Stomach smooth muscle (tissue), 2 donors: ENCODE measurements at regions not wholly inside any gene's neighbourhood (a gene's known extent, or its start where the extent isn't known, plus 50 kb on each side); places are given as distances from the start of the nearest gene placed in this dataset.

Source experiments
- H3K27ac ChIP-seq: one replicate; pipeline ENCODE4 v1.7.0; 2013; ENCODE audit warnings: mild to moderate bottlenecking, low read length, inconsistent platforms
- H3K27me3 ChIP-seq, 2 donors: one replicate each; pipeline ENCODE4 v1.7.0; 2013; ENCODE audit warnings: low read length in 2 of 2; ENCODE audit not compliant: insufficient read depth in 2 of 2, control insufficient read depth in 1 of 2
- H3K36me3 ChIP-seq, 2 donors: one replicate each; pipeline ENCODE4 v1.7.0; 2013; ENCODE audit warnings: low read length in 2 of 2; ENCODE audit not compliant: control insufficient read depth in 2 of 2, insufficient read depth in 2 of 2
- H3K4me1 ChIP-seq: one replicate; pipeline ENCODE4 v1.7.0; 2013; ENCODE audit warnings: low read length; ENCODE audit not compliant: control insufficient read depth, insufficient read depth
- H3K4me3 ChIP-seq, 2 donors: one replicate each; pipeline ENCODE4 v1.7.0; 2013; ENCODE audit warnings: low read length in 2 of 2
- H3K9ac ChIP-seq, 2 donors: one replicate each; pipeline ENCODE4 v1.7.0; 2013; ENCODE audit warnings: low read length in 2 of 2, mild to moderate bottlenecking in 1 of 2
- H3K9me3 ChIP-seq, 2 donors: one replicate each; pipeline ENCODE4 v1.7.0; 2013; ENCODE audit warnings: low read length in 2 of 2; ENCODE audit not compliant: control insufficient read depth in 2 of 2
- donor health status: healthy.
- donor health status: Pancreatic carcinoma.

DNA sequence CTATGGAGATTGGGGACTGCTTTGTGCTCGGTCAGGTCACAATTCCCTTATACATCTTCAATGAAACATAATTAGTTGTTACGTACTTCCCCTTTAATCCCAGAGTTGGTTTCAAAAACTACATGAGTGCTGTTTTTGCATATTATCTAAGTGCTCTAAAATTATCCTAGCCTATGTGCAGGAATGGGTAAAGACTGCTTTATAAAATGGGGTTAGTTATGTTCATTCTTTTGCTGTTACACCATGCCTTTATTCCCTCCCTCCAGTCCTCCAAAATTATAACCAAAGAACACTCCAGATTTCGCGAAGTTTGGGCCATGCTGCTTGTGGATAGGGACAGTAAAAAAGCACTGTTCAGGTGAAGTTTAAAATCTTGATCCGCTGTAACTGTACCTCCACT is 173.9 kb upstream of the SNX7 start:
- H3K9me3 ChIP-seq = no peaks in the 10 kb centered on the region
- H3K4me1 ChIP-seq = no peaks in the 10 kb centered on the region
- H3K27me3 ChIP-seq = no peaks in the 10 kb centered on the region
- H3K4me3 ChIP-seq = no peak overlapping the region
- H3K36me3 ChIP-seq = no peaks in the 10 kb centered on the region
- no peak overlapping the region for H3K9ac ChIP-seq
- H3K27ac ChIP-seq = no peak overlapping the region

DNA sequence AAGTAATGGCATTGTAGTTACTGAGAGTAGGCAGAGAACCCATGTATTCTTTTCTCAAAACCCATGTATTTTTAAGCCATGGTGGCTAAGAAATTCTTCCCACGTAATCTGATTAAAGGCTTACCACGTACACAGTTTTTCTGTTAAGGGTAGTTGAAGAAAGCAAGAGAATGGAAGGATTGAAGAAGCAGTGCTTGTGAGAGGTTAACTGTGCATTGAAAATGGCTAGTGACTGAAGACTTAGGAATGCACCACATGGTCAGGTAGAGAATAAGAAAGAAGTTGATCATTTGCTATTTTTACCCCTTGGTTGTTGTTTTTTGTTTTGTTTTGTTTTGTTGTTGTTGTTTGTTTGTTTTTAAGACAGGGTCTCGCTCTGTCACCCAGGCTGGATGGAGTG is 178.9 kb upstream of the SNX7 start:
- Histone ChIP-seq H3K27ac (no peak overlapping the region), H3K9me3 (no peaks in the 10 kb centered on the region), H3K36me3 (no peaks in the 10 kb centered on the region), H3K9ac (no peak overlapping the region), H3K4me3 (no peak overlapping the region), H3K27me3 (no peaks in the 10 kb centered on the region), H3K4me1 (no peaks in the 10 kb centered on the region)

DNA sequence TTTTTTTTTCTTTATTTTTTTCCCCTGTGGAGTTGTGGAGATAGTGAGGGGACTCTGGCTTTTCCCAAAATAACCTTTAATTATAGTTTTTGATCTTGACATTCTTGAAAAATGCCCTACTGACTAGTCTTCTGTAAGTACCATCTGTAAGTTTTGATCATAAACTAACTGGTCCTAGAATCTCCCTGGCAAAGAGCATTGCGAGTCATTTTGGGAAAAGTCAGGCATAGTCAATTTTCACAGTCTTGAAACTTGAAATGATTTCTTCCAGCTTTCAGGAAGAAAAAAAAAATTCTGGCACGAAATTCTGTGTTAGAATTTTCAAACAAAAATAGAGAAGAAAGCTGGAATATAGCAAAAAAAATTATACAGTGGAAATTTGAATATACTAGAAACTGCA is 181.2 kb upstream of the SNX7 start:
- Histone ChIP-seq H3K27ac (no peak overlapping the region), H3K4me1 (no peaks in the 10 kb centered on the region), H3K4me3 (no peak overlapping the region), H3K27me3 (no peaks in the 10 kb centered on the region), H3K36me3 (no peaks in the 10 kb centered on the region), H3K9me3 (no peaks in the 10 kb centered on the region), H3K9ac (no peak overlapping the region)

DNA sequence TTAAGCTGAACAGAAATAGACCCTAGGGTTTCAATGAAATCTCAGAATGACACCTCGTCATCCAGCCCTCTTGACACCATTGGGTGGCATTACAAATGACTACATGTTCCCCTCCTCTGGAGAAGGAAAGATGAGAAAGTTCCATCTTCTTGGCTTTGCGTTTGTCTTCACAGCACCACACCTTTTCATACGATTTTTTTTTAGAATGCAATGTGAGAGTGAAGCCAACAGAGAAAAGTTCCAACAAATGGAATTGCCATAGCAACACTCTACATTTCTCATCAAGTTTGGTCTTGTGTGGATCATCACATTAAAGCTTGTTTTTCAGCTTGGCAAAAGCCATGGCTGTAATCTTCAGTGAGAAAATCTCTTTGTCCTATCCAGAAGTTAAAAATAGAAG is 183.4 kb upstream of the SNX7 start:
- Histone ChIP-seq H3K4me3 (no peak overlapping the region), H3K9ac (no peak overlapping the region), H3K4me1 (no peaks in the 10 kb centered on the region)

DNA sequence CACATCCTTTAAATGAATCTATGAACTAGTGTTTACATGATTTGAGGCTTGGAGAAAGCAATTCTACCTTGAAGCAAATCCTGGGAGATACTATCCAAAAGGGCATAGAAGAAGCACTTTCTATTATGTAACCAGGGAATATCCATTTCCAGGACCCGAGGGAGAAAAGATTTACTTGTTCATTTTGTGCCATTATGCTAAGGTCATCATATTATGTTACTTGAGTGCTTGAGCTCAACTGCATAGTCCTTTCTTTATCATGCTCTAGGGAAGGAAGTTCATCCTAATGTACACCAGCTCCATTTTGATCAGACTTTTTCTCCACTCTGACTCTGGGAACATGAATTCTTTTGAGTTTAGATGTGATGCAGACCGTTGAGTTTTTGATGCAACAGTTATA is 188.6 kb upstream of the SNX7 start:
- Histone ChIP-seq H3K27ac (no peak overlapping the region), H3K9ac (no peak overlapping the region), H3K4me3 (no peak overlapping the region), H3K9me3 (no peaks in the 10 kb centered on the region), H3K27me3 (no peaks in the 10 kb centered on the region), H3K36me3 (no peaks in the 10 kb centered on the region), H3K4me1 (no peaks in the 10 kb centered on the region)

More for the DNA sequence above, 183.4 kb upstream of the SNX7 start:
- Histone ChIP-seq H3K27me3 (no peaks in the 10 kb centered on the region), H3K9me3 (no peaks in the 10 kb centered on the region), H3K36me3 (no peaks in the 10 kb centered on the region), H3K27ac (no peak overlapping the region)

DNA sequence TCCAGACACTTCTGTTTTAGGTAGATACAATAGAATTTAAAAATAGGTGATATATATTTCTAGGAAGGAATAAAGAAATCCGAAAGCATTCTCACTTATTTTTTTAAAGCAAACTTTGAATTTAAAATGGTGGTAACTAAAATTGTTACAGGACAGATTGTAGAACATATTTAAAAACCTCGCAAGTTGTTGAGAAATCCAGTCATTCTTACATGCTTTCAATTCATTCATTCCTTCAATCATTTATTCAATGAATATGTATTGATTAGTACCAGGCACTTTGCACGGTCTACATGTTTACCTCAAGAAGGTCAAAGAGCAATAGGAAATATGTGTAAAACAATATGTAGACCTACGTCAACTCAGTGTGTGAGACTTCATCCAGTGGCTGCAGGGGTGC is 189.9 kb upstream of the SNX7 start:
- H3K36me3 ChIP-seq = no peaks in the 10 kb centered on the region
- no peaks in the 10 kb centered on the region for H3K27me3 ChIP-seq
- H3K9ac ChIP-seq = no peak overlapping the region
- H3K9me3 ChIP-seq = no peaks in the 10 kb centered on the region
- no peak overlapping the region for H3K27ac ChIP-seq
- H3K4me3 ChIP-seq = no peak overlapping the region
- H3K4me1 ChIP-seq = no peaks in the 10 kb centered on the region

DNA sequence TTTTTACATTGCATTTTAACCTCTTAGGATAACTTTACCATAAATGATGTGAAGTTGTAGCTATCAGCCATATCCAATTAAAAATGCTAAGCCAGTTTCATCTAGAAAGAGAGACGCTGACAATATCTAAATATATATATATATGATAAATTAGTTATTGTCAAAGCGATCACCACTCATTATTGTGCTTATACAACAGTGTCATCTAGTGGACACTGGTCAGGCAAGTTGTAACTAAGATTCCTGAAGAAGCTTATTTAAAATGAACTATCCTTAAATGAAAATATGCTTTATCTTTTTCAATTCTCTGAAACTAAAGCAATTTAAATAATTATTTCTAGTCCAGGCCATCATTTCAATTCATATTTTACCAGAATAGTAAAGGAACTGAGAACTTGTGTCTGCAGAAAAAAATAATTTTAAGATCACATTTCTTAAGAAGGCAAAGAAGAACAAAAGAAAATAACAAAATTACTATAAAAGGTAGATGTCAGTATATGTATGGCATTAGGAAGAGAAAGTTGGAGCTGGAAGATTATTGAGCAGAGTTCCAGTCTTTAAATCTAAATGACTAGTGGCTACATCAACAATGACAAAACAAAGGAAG is 193.3 kb upstream of the SNX7 start:
- Histone ChIP-seq H3K36me3 (no peaks in the 10 kb centered on the region), H3K4me3 (no peak overlapping the region), H3K27me3 (no peaks in the 10 kb centered on the region), H3K27ac (no peak overlapping the region), H3K9me3 (no peaks in the 10 kb centered on the region), H3K9ac (no peak overlapping the region), H3K4me1 (no peaks in the 10 kb centered on the region)

DNA sequence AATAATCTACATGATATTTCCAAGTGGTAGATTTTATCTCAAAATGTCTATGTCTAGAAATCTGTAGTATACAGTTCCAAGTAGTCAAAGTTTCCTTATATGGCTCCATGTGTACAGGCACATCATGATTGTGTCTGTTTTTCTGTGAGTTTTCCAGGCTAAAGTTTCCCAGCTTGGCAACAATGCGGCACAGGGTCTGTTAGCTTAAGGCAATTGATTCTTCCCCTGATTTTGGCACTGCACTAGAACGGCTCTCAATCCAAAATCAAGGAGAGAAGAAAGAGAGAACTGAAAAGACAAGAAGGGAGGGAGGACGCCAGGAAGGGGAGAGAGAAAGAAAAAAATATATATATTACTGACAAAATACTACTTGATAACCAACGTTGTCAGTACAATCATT is 193.9 kb upstream of the SNX7 start:
- H3K9me3 ChIP-seq = no peaks in the 10 kb centered on the region
- H3K4me1 ChIP-seq = no peaks in the 10 kb centered on the region
- no peak overlapping the region for H3K27ac ChIP-seq
- H3K27me3 ChIP-seq = no peaks in the 10 kb centered on the region
- no peak overlapping the region for H3K9ac ChIP-seq
- no peak overlapping the region for H3K4me3 ChIP-seq
- no peaks in the 10 kb centered on the region for H3K36me3 ChIP-seq

DNA sequence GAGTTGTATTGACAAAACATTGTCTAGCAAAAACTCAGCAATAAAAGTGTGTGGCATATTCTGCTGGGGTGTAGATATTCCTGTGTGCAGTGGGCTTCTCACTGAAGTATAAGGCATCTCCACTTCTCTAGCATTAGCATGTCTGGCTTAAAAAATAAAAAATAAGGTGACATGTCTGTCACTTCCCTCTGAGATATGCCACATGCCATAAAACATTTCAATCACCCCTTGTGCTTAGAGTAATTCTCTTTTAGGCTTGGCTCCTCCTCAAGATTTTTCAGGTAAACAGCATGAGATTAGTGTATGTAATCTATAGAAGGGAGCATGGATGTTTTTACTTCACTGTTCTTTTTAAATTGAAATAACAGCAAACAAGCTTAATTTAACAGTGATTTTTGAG is 194.4 kb upstream of the SNX7 start:
- no peaks in the 10 kb centered on the region for H3K27me3 ChIP-seq
- no peak overlapping the region for H3K9ac ChIP-seq
- no peaks in the 10 kb centered on the region for H3K4me1 ChIP-seq
- H3K27ac ChIP-seq = no peak overlapping the region
- no peaks in the 10 kb centered on the region for H3K36me3 ChIP-seq
- H3K4me3 ChIP-seq = no peak overlapping the region
- no peaks in the 10 kb centered on the region for H3K9me3 ChIP-seq

DNA sequence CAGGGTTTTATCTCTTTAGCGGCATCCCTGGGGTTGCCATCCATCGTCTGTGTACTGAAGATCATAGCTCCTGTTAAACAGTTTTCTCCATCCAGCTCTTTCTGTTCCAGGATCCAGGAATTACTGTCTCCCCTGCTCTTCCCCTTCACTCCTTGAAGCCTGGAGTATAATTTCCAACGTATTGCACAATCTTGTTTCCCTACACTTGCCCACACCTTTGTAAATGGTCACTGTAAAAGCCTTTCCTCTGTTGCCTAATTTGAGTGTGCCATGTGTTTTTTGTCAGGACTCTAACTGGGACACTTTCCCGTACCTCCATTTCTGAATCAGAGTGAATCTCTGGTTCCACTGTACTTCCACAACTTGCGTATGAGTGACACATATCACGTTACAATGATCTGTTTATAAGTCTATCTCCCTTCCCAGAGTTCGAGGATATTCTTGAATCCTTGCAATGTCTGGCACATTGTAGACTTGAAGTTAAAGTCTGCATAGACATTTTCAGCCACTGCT is 199.6 kb upstream of the SNX7 start:
- Histone ChIP-seq H3K9me3 (no peaks in the 10 kb centered on the region), H3K27ac (no peak overlapping the region), H3K4me1 (no peaks in the 10 kb centered on the region), H3K27me3 (no peaks in the 10 kb centered on the region), H3K36me3 (no peaks in the 10 kb centered on the region), H3K9ac (no peak overlapping the region), H3K4me3 (no peak overlapping the region)

DNA sequence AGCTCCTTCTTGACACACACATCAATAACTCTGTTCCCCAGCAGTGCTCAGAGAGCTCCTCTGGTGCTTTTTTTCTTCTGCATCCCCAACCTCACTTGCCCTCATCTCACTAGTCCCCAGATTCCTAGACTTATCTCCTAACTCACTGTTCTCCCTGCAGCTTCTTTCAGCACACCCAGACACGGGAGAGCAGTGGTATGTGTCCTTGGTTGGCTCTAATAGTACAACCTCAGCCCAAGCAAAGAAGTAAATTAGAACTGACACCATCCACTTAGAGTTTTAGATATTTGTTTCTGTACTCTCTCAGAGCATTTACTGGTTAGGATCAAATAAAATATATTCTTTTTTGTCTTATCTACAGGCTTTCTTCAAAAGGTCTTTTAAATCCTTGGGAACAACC is 201.4 kb upstream of the SNX7 start:
- H3K27ac ChIP-seq = no peak overlapping the region
- H3K4me3 ChIP-seq = no peak overlapping the region
- no peak overlapping the region for H3K9ac ChIP-seq
- H3K36me3 ChIP-seq = no peaks in the 10 kb centered on the region
- no peaks in the 10 kb centered on the region for H3K9me3 ChIP-seq
- no peaks in the 10 kb centered on the region for H3K4me1 ChIP-seq
- H3K27me3 ChIP-seq = no peaks in the 10 kb centered on the region
